Lung (tissue), 11 donors: ENCODE measurements at regions not wholly inside any gene's neighbourhood (a gene's known extent, or its start where the extent isn't known, plus 50 kb on each side); places are given as distances from the start of the nearest gene placed in this dataset.
"Not testable (repeated sequence)": the region's sequence is repeated elsewhere in the genome, so short reads cannot be mapped to it uniquely, and the experiment has no call there.

Experiments used
- ATAC-seq: fragments of 200-7000 bp; cut with Tn5 transposase; one replicate; pipeline ENCODE4 v1.9.1; 2020; ENCODE audit warnings: moderate number of reproducible peaks; ENCODE audit not compliant: insufficient read depth, low FRiP score
- DNase-seq, 3 donors: peaks; one replicate each; pipeline ENCODE4 v3.0.0-alpha.2; 2013 to 2017
- H3K27ac ChIP-seq, 2 donors: one replicate each; pipeline ENCODE4 v1.5.1; 2013; ENCODE audit warnings: mild to moderate bottlenecking in 2 of 2, moderate library complexity in 2 of 2, control low read depth in 1 of 2, inconsistent platforms in 1 of 2, low read depth in 1 of 2, low read length in 1 of 2
- H3K27me3 ChIP-seq, 3 donors: one replicate each; pipeline ENCODE4 v1.5.1; 2013; ENCODE audit warnings: low read length in 2 of 3; ENCODE audit not compliant: control insufficient read depth in 3 of 3, insufficient read depth in 3 of 3
- H3K36me3 ChIP-seq, 4 donors: one replicate each; pipeline ENCODE4 v1.5.1; 2013; ENCODE audit warnings: low read length in 4 of 4, mild to moderate bottlenecking in 1 of 4, moderate library complexity in 1 of 4; ENCODE audit not compliant: control insufficient read depth in 4 of 4, insufficient read depth in 4 of 4
- H3K4me1 ChIP-seq, 5 donors: one replicate each; pipeline ENCODE4 v1.5.1; 2013; ENCODE audit warnings: low read length in 5 of 5, mild to moderate bottlenecking in 2 of 5, moderate library complexity in 1 of 5; ENCODE audit not compliant: control insufficient read depth in 5 of 5, insufficient read depth in 5 of 5
- H3K4me3 ChIP-seq: one replicate; pipeline ENCODE4 v1.5.1; 2013; ENCODE audit warnings: mild to moderate bottlenecking, control low read depth, moderate library complexity
- H3K9ac ChIP-seq, 2 donors: one replicate each; pipeline ENCODE4 v1.5.1; 2013; ENCODE audit warnings: low read length in 2 of 2, control low read depth in 1 of 2; ENCODE audit not compliant: insufficient read depth in 1 of 2
- H3K9me3 ChIP-seq, 4 donors: one replicate each; pipeline ENCODE4 v1.5.1; 2013; ENCODE audit warnings: low read length in 3 of 4, mild to moderate bottlenecking in 1 of 4, moderate library complexity in 1 of 4; ENCODE audit not compliant: control insufficient read depth in 4 of 4, insufficient read depth in 3 of 4
- WGBS, 2 donors: extraction: QIAGEN DNeasy Blood & Tissue Kit; methylation state at CpG; one replicate each; pipeline ENCODE4 v1.1.7; 2013; 5-methylcytosine and 5-hydroxymethylcytosine counted together
- TF ChIP-seq, protein P1 (sequence below): IDR thresholded peaks from 2 replicates; pipeline ENCODE4 v1.5.1; 2012; ENCODE audit warnings: mild to moderate bottlenecking; ENCODE audit errors: control extremely low read depth, extremely low read depth
- donor health status: control.
- donor health status: control.
- donor health status: Bipolar disorder and iron deficiency.
- donor health status: healthy.
- donor health status: DM: yes; HTN: yes; CAD: no.

DNA sequence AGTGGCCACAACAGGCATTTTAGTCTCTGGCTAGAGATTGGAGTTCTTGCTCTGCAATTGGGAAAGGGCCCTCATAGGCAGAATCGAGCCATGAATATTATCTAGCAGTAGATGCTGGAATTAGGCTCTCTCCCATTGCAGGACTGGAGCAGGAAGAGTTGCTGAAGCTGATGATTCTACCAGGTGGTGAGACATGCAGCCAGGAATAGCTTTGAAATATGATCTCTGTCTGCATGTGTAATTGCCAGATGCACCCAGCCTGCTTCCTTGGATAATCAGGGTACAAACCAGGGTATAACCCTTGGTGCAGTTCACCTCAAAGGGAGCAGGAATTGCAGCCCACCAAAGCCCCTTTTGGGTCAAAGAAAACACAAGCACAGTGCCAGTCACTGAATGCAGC is 211.4 kb upstream of the FTMT start:
- H3K27me3 ChIP-seq: no peaks in the 10 kb centered on the region
- H3K36me3 ChIP-seq: no peaks in the 10 kb centered on the region
- H3K9me3 ChIP-seq: peaks cover 0 to 17% (median 1%) of the 10 kb centered on the region in 4 donors
- ATAC-seq (no peak), DNase-seq (no peak)
- H3K27ac ChIP-seq: no peak overlapping the region
- TF ChIP-seq, protein P1, sequence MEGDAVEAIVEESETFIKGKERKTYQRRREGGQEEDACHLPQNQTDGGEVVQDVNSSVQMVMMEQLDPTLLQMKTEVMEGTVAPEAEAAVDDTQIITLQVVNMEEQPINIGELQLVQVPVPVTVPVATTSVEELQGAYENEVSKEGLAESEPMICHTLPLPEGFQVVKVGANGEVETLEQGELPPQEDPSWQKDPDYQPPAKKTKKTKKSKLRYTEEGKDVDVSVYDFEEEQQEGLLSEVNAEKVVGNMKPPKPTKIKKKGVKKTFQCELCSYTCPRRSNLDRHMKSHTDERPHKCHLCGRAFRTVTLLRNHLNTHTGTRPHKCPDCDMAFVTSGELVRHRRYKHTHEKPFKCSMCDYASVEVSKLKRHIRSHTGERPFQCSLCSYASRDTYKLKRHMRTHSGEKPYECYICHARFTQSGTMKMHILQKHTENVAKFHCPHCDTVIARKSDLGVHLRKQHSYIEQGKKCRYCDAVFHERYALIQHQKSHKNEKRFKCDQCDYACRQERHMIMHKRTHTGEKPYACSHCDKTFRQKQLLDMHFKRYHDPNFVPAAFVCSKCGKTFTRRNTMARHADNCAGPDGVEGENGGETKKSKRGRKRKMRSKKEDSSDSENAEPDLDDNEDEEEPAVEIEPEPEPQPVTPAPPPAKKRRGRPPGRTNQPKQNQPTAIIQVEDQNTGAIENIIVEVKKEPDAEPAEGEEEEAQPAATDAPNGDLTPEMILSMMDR: no peak
- no peak overlapping the region for H3K4me3 ChIP-seq
- no peaks in the 10 kb centered on the region for H3K4me1 ChIP-seq
- WGBS, 2 donors: 68 to 85% methylated on average over 1 of the region's 1 CpG
- H3K9ac ChIP-seq: no peak overlapping the region

DNA sequence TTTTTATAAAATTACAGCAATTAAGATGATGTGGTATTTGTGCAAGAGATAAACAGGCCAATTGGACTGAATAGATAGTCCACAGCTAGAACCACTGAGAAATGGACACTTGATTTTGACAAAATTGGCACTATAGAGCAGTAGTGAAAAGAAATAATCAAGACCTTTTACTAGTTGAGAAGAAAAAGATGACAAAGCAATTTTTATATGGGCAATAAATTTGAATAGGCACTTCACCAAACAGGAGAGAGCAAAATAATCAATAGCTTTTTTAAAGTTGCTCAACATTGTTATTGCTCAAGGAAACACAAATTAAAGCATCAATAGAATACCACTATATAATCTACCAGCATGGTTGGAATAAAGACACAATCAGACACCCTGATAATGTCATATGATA is 193.5 kb upstream of the FTMT start:
- Histone ChIP-seq H3K36me3 (no peaks in the 10 kb centered on the region), H3K9ac (no peak overlapping the region), H3K27ac (no peak overlapping the region), H3K27me3 (no peaks in the 10 kb centered on the region), H3K4me1 (no peaks in the 10 kb centered on the region), H3K9me3 (peaks cover 0 to 2% (median 0%) of the 10 kb centered on the region in 4 donors), H3K4me3 (no peak overlapping the region)
- TF ChIP-seq, protein P1: no peak
- ATAC-seq (no peak), DNase-seq (no peak)

DNA sequence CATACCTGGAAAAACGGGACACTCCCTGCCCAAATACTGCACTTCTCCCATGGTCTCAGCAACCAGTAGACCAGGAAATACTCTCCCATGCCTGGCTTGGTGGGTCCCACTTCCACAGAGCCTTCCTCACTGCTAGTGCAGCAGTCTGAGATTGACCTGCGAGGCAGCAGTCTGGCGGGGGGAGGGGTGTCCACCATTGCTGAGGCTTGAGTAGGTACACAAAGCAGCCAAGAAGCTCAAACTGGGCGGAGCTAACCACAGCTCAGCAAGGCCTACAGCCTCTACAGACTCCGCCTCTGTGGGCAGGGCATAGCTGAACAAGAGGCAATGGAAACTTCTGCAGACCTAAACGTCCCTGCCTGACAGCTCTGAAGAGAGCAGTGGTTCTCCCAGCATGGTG is 191.5 kb upstream of the FTMT start:
- H3K36me3 ChIP-seq: no peaks in the 10 kb centered on the region
- H3K9me3 ChIP-seq: peaks cover 0 to 2% (median 0%) of the 10 kb centered on the region in 4 donors
- ATAC-seq: no peak
- H3K27ac ChIP-seq: no peak overlapping the region
- no peaks in the 10 kb centered on the region for H3K4me1 ChIP-seq
- no peak overlapping the region for H3K9ac ChIP-seq
- no peak for DNase-seq
- TF ChIP-seq, protein P1: no peak
- no peak overlapping the region for H3K4me3 ChIP-seq
- no peaks in the 10 kb centered on the region for H3K27me3 ChIP-seq
- 83 to 90% methylated on average over 6 of the region's 6 CpGs for WGBS, 2 donors

DNA sequence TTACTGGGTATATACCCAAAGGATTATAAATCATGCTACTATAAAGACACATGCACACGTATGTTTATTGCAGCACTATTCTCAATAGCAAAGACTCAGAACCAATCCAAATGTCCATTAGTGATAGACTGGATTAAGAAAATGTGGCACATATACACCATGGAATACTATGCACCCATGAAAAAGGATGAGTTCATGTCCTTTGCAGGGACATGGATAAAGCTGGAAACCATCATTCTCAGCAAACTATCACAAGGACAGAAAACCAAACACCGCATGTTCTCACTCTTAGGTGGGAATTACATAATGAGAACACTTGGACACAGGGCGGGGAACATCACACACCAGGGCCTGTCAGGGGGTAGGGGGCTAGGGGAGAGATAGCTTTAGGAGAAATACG is 186.1 kb upstream of the FTMT start:
- not testable (repeated sequence) for H3K27ac ChIP-seq, DNase-seq, ATAC-seq, H3K9me3 ChIP-seq, H3K36me3 ChIP-seq, H3K27me3 ChIP-seq, H3K4me3 ChIP-seq, H3K9ac ChIP-seq, H3K4me1 ChIP-seq
- WGBS, 2 donors: 85 to 94% methylated on average over 4 of the region's 4 CpGs
